ENCODE measurements at regions not wholly inside any gene's neighbourhood (a gene's known extent, or its start where the extent isn't known, plus 50 kb on each side); places are given as distances from the start of the nearest gene placed in this dataset.

DNA sequence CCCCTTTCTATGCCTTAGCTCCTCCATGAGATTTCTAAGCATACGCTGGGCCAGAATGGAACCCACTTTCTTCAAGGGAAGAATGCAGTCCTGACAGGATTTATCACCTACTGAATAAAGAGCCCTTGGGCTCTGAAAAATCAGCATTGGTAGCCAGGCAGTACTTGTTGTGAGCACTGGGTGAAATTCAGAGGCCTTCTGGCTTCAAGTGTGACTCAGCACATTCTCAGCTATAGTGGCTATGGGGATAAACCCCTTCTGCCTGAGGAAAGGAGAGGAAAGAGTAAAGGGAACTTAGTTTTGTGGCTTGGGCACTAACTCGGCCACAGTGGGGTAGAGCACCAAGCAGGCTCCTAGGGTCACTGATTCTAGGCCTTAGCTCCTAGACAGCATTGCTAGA, 574.8 kb downstream of the JRKL start:
- TF ChIP-seq, protein P1, sequence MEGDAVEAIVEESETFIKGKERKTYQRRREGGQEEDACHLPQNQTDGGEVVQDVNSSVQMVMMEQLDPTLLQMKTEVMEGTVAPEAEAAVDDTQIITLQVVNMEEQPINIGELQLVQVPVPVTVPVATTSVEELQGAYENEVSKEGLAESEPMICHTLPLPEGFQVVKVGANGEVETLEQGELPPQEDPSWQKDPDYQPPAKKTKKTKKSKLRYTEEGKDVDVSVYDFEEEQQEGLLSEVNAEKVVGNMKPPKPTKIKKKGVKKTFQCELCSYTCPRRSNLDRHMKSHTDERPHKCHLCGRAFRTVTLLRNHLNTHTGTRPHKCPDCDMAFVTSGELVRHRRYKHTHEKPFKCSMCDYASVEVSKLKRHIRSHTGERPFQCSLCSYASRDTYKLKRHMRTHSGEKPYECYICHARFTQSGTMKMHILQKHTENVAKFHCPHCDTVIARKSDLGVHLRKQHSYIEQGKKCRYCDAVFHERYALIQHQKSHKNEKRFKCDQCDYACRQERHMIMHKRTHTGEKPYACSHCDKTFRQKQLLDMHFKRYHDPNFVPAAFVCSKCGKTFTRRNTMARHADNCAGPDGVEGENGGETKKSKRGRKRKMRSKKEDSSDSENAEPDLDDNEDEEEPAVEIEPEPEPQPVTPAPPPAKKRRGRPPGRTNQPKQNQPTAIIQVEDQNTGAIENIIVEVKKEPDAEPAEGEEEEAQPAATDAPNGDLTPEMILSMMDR (conservative IDR thresholded peaks at IDR 0.05; ENCODE audit: low read depth): no peak
- CTCF ChIA-PET: no interaction called here
- no peak overlapping the region for H3K27ac ChIP-seq
- POLR2A ChIA-PET (ENCODE audit: low non-redundant PET): no interaction called here
- DNase-seq (ENCODE audit: low spot score): no peak

- no peak for DNase-seq (ENCODE audit: low spot score)
- H3K27ac ChIP-seq: no peak overlapping the region
- ChIA-PET CTCF (interaction anchor here (0.6 kb wide), 1 partner anchor 30 kb away, joined by 3 read pairs; no protein-coding TSS in a partner anchor), POLR2A (ENCODE audit: low non-redundant PET) (no interaction called here)
- TF ChIP-seq, protein P1 (conservative IDR thresholded peaks at IDR 0.05; ENCODE audit: low read depth): no peak
Observed at GRCh38 chr11:96967616-96968015, 577.8 kb downstream of the JRKL start.

DNA sequence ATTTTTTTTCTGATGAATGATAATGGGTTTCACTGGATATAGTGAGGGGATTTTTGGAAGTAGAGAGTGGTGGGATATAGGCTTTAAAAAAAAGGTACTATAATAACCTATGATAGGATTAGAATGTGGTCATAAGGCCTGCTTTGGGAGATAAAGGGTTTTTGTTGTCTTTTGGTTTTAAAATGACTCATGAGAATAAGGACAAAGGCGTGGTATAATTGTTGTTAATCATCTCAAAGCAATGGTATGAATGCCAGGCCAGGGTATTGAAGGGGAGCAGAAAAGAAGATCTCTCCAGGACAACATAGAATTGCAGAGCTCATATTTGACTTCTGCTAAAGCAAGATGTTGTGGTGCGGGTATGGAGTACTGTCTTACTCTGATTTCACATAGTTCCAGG, 579.4 kb downstream of the JRKL start:
- POLR2A ChIA-PET (ENCODE audit: low non-redundant PET): no interaction called here
- DNase-seq (ENCODE audit: low spot score): peak; percentile 1
- TF ChIP-seq, protein P1 (conservative IDR thresholded peaks at IDR 0.05; ENCODE audit: low read depth): no peak
- CTCF ChIA-PET: no interaction called here
- H3K27ac ChIP-seq: no peak overlapping the region

DNA sequence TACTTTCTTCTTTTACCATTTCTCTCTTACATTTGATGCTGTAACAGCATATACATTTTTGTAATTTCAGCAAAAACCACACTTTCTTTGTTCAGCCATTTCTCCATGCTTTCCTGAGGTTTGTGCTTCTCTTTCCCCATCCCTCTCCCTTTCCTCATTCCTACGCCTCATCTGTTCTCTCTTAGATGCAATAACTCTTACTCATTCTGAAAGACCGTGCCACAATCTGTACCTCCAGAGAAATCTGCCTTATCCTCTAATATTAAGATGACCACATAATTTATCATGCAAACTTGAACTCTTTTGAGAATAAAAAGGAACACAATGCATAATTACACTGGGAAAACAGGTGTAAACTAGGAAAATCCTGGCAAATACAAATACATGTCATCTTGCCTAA, 588.9 kb downstream of the JRKL start:
- CTCF ChIA-PET: no interaction called here
- POLR2A ChIA-PET (ENCODE audit: low non-redundant PET): no interaction called here

GRCh38 chr11:96986516-96986915, 596.7 kb downstream of the JRKL start:
- H3K27ac ChIP-seq: no peak overlapping the region
- TF ChIP-seq, protein P1 (conservative IDR thresholded peaks at IDR 0.05; ENCODE audit: low read depth): no peak
- ChIA-PET POLR2A (ENCODE audit: low non-redundant PET) (no interaction called here), CTCF (no interaction called here)
- DNase-seq (ENCODE audit: low spot score): no peak

More for the DNA sequence above, 588.9 kb downstream of the JRKL start:
- DNase-seq (ENCODE audit: low spot score): no peak
- TF ChIP-seq, protein P1 (conservative IDR thresholded peaks at IDR 0.05; ENCODE audit: low read depth): no peak
- H3K27ac ChIP-seq: no peak overlapping the region

DNA sequence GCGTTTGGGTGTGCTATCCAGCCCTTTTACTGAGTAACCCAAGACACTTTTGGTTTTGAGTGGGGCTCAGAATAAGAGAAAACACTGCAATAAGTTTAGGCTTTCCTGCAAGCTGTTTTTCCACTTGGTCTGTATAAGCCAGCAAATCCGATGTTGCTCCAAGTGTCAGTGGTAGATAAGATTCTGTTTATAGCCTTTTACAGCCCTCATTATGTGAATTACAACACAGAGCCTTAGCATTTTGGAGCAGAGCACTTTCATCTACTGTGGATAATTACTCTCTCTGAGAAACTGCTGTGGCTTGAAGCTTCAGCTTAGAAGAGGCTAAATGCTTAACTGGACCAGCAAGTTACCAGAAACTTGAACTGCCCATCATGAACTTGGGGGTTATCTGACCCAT, 601.1 kb downstream of the JRKL start:
- H3K27ac ChIP-seq: no peak overlapping the region
- TF ChIP-seq, protein P1 (conservative IDR thresholded peaks at IDR 0.05; ENCODE audit: low read depth): no peak
- DNase-seq (ENCODE audit: low spot score): no peak
- POLR2A ChIA-PET (ENCODE audit: low non-redundant PET): no interaction called here
- CTCF ChIA-PET: no interaction called here

DNA sequence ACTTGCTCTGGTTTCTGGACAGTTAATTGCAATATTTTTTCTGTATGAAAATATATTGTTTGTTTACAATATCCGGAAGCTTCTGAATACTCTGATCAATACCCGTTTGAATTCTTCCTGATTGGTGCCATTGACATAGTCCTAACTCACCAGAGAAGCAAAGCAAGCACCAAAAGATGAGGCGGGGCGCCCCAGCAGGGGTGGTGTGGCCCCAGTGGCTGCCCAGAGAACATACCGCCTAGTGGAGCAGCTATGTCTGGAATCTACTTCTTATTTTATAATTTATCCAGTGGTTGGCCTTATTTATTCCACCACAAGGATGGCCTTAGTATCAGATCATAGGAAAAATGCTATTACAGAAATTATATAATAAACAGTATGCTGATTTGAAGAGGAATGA, 610.7 kb downstream of the JRKL start:
- TF ChIP-seq, protein P1 (conservative IDR thresholded peaks at IDR 0.05; ENCODE audit: low read depth): no peak
- POLR2A ChIA-PET (ENCODE audit: low non-redundant PET): no interaction called here
- CTCF ChIA-PET: no interaction called here
- no peak for DNase-seq (ENCODE audit: low spot score)
- H3K27ac ChIP-seq: no peak overlapping the region

Measured in RWPE1 (cell line).